ENCODE measurements at regions not wholly inside any gene's neighbourhood (a gene's known extent, or its start where the extent isn't known, plus 50 kb on each side); places are given as distances from the start of the nearest gene placed in this dataset.

- Mint-ChIP-seq H3K4me3 (ENCODE audit: unreplicated experiment) (no peak overlapping the region), H3K36me3 (ENCODE audit: unreplicated experiment) (no peaks in the 10 kb centered on the region), H3K27me3 (ENCODE audit: unreplicated experiment) (no peaks in the 10 kb centered on the region), H3K9me3 (ENCODE audit: unreplicated experiment) (peaks cover 5% of the 10 kb centered on the region), H3K4me1 (ENCODE audit: unreplicated experiment) (peaks cover 5% of the 10 kb centered on the region), H3K27ac (ENCODE audit: unreplicated experiment) (no peak overlapping the region)
- no peak for DNase-seq (ENCODE audit: extremely low spot score, unreplicated experiment)
- TF ChIP-seq CTCF (IDR thresholded peaks at IDR 0.05): no peak
Measured at GRCh38 chr4:119706804-119707203, 78.2 kb upstream of the PDE5A start.

DNA sequence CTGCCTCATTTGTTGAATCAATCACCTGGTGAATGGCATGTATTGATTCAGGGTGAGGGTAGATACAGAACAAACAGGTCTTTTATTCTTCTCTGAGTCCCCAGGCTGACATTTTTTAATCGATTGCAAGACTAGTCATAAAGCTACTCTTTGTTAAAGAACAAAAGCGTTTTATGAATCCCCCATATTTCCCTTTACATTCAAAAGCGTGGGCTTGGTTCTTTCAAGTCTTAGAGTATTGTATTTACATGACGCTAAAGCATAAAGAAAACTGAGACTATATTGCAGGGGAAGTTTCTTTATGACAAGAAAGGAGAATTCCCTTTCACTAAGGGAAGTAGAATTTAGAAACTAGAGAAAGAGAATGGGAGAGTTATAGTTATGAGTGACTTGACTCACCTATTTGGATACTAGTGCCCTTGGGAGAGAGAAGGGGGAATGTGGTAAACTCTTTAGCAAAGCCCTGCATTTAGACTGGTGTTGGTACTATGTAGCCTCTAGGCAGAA is 69.3 kb upstream of the PDE5A start:
- TF ChIP-seq CTCF (IDR thresholded peaks at IDR 0.05): no peak
- DNase-seq (ENCODE audit: extremely low spot score, unreplicated experiment): no peak
- no peak overlapping the region for H3K4me3 Mint-ChIP-seq (ENCODE audit: unreplicated experiment)
- H3K36me3 Mint-ChIP-seq (ENCODE audit: unreplicated experiment): no peaks in the 10 kb centered on the region
- no peak overlapping the region for H3K27ac Mint-ChIP-seq (ENCODE audit: unreplicated experiment)
- H3K9me3 Mint-ChIP-seq (ENCODE audit: unreplicated experiment): peaks cover 4% of the 10 kb centered on the region
- H3K27me3 Mint-ChIP-seq (ENCODE audit: unreplicated experiment): peaks cover 2% of the 10 kb centered on the region
- H3K4me1 Mint-ChIP-seq (ENCODE audit: unreplicated experiment): peaks cover 7% of the 10 kb centered on the region

DNA sequence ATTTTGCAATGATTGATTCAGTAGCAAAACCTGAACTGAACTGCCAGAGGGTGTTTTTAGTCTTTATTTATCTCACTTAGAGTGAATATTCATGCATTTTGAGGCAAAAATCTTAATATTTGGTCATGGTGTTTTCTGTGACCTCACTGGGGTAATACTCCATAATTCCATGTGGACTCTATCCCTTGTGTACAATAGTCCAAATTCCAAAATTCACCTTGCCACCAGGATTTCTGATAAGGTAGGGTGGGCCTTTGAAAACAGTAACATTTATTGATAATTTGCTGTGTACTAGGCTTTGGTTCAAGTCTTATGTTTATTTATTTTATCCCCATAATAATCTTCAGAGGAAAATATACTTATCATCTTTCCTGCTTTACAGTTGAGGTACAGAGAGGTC is 68.4 kb upstream of the PDE5A start:
- DNase-seq (ENCODE audit: extremely low spot score, unreplicated experiment): no peak
- peaks cover 15% of the 10 kb centered on the region for H3K4me1 Mint-ChIP-seq (ENCODE audit: unreplicated experiment)
- H3K27me3 Mint-ChIP-seq (ENCODE audit: unreplicated experiment): peaks cover 2% of the 10 kb centered on the region
- H3K4me3 Mint-ChIP-seq (ENCODE audit: unreplicated experiment): no peak overlapping the region
- peaks cover 4% of the 10 kb centered on the region for H3K9me3 Mint-ChIP-seq (ENCODE audit: unreplicated experiment)
- TF ChIP-seq CTCF (IDR thresholded peaks at IDR 0.05): no peak
- H3K27ac Mint-ChIP-seq (ENCODE audit: unreplicated experiment): no peak overlapping the region
- H3K36me3 Mint-ChIP-seq (ENCODE audit: unreplicated experiment): no peaks in the 10 kb centered on the region

GRCh38 chr4:119695216-119695615 is 66.6 kb upstream of the PDE5A start:
- Mint-ChIP-seq H3K36me3 (ENCODE audit: unreplicated experiment) (no peaks in the 10 kb centered on the region), H3K27ac (ENCODE audit: unreplicated experiment) (no peak overlapping the region), H3K4me3 (ENCODE audit: unreplicated experiment) (no peak overlapping the region), H3K4me1 (ENCODE audit: unreplicated experiment) (peaks cover 15% of the 10 kb centered on the region), H3K27me3 (ENCODE audit: unreplicated experiment) (peaks cover 2% of the 10 kb centered on the region), H3K9me3 (ENCODE audit: unreplicated experiment) (peaks cover 4% of the 10 kb centered on the region)
- DNase-seq (ENCODE audit: extremely low spot score, unreplicated experiment): no peak
- no peak for TF ChIP-seq CTCF (IDR thresholded peaks at IDR 0.05)

GRCh38 chr4:119693126-119693525 is 64.5 kb upstream of the PDE5A start:
- Mint-ChIP-seq H3K27ac (ENCODE audit: unreplicated experiment) (peak overlapping the region; percentile 86), H3K9me3 (ENCODE audit: unreplicated experiment) (no peaks in the 10 kb centered on the region), H3K4me3 (ENCODE audit: unreplicated experiment) (no peak overlapping the region), H3K27me3 (ENCODE audit: unreplicated experiment) (no peaks in the 10 kb centered on the region), H3K36me3 (ENCODE audit: unreplicated experiment) (no peaks in the 10 kb centered on the region), H3K4me1 (ENCODE audit: unreplicated experiment) (peaks cover 15% of the 10 kb centered on the region)
- TF ChIP-seq CTCF (IDR thresholded peaks at IDR 0.05): no peak
- no peak for DNase-seq (ENCODE audit: extremely low spot score, unreplicated experiment)
